GM18870 (cell line): ENCODE measurements at regions not wholly inside any gene's neighbourhood (a gene's known extent, or its start where the extent isn't known, plus 50 kb on each side); places are given as distances from the start of the nearest gene placed in this dataset.
"Not testable (repeated sequence)": the region's sequence is repeated elsewhere in the genome, so short reads cannot be mapped to it uniquely, and the experiment has no call there.

ENCODE experiments used
- ATAC-seq: cut with Tn5 transposase; IDR thresholded peaks from one replicate; pipeline ENCODE4 v1.9.1; 2021; ENCODE audit warnings: moderate library complexity; ENCODE audit not compliant: unreplicated experiment

GRCh38 chr1:105470541-105470940 lies 1585.9 kb upstream of the PRMT6 start:
- not testable (repeated sequence) for ATAC-seq

GRCh38 chr1:105483436-105483835 lies 1573.0 kb upstream of the PRMT6 start:
- ATAC-seq: no peak

GRCh38 chr1:105485207-105485606 lies 1571.3 kb upstream of the PRMT6 start:
- no peak for ATAC-seq

GRCh38 chr1:105492921-105493320 lies 1563.6 kb upstream of the PRMT6 start:
- no peak for ATAC-seq

- no peak for ATAC-seq
These were observed 1540.4 kb upstream of the PRMT6 start for GRCh38 chr1:105516068-105516467.

GRCh38 chr1:105533996-105534395 lies 1522.5 kb upstream of the PRMT6 start:
- ATAC-seq: no peak

GRCh38 chr1:105544475-105544874 lies 1512.0 kb upstream of the PRMT6 start:
- ATAC-seq: no peak

GRCh38 chr1:105556266-105556665 lies 1500.2 kb upstream of the PRMT6 start:
- no peak for ATAC-seq

GRCh38 chr1:105558023-105558422 lies 1498.5 kb upstream of the PRMT6 start:
- no peak for ATAC-seq

GRCh38 chr1:105565006-105565405 lies 1491.5 kb upstream of the PRMT6 start:
- ATAC-seq: no peak

- no peak for ATAC-seq
These were observed 1470.7 kb upstream of the PRMT6 start for GRCh38 chr1:105585791-105586190.

- ATAC-seq: no peak
These were observed 1464.8 kb upstream of the PRMT6 start for GRCh38 chr1:105591681-105592080.

- no peak for ATAC-seq
These were observed 1447.8 kb upstream of the PRMT6 start for GRCh38 chr1:105608713-105609112.

- no peak for ATAC-seq
These were observed 1430.0 kb upstream of the PRMT6 start for GRCh38 chr1:105626276-105626987.

GRCh38 chr1:105631153-105631744 lies 1425.2 kb upstream of the PRMT6 start:
- not testable (repeated sequence) for ATAC-seq

- ATAC-seq: no peak
These were observed 1423.9 kb upstream of the PRMT6 start for GRCh38 chr1:105632342-105633196.

- no peak for ATAC-seq
These were observed 1420.4 kb upstream of the PRMT6 start for GRCh38 chr1:105636052-105636451.

GRCh38 chr1:105641407-105641806 lies 1415.1 kb upstream of the PRMT6 start:
- ATAC-seq: no peak

- no peak for ATAC-seq
These were observed 1404.4 kb upstream of the PRMT6 start for GRCh38 chr1:105652109-105652508.

GRCh38 chr1:105655032-105655431 lies 1401.4 kb upstream of the PRMT6 start:
- ATAC-seq: no peak

GRCh38 chr1:105664495-105664894 lies 1392.0 kb upstream of the PRMT6 start:
- no peak for ATAC-seq

- no peak for ATAC-seq
These were observed 1378.1 kb upstream of the PRMT6 start for GRCh38 chr1:105678334-105678733.
